H1 (cell line): ENCODE measurements at regions not wholly inside any gene's neighbourhood (a gene's known extent, or its start where the extent isn't known, plus 50 kb on each side); places are given as distances from the start of the nearest gene placed in this dataset.

Experiments used
- SRF ChIP-seq: IDR thresholded peaks from 2 replicates; pipeline ENCODE4 v1.6.1; 2011; ENCODE audit warnings: mild to moderate bottlenecking, low read depth, low read length, moderate library complexity

- no peak for TF ChIP-seq SRF
- TF ChIP-seq, all 59 proteins: peak for 0
These were observed 75.4 kb upstream of the SLC13A1 start (continued) for GRCh38 chr7:123275036-123275753.
